ENCODE measurements at regions not wholly inside any gene's neighbourhood (a gene's known extent, or its start where the extent isn't known, plus 50 kb on each side); places are given as distances from the start of the nearest gene placed in this dataset.

DNA sequence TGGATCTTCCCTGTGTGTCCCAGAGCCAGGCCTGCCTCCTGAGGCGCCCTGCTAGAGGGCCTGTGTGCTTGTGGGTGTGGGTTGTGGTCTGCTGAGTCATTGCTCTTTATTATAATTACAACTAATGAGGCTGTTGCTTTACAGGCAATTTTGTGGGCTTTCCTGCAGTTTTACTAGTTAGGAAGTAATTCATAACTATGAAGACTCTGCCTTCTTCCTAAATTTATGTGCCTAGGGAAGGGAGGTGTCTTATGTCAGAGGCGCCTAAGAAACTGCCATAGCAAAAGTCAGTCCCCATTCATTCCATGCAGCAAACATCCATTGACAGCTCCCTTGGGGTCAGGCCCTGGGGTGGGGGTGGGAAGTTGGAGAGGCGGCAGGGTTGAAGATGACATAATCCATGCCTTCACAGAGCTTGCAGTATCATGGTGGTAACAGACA is 359.2 kb downstream of the IDS start:
- no peak overlapping the region for H3K4me3 ChIP-seq (ENCODE audit: low read depth, low read length)
- TF ChIP-seq, protein P1, sequence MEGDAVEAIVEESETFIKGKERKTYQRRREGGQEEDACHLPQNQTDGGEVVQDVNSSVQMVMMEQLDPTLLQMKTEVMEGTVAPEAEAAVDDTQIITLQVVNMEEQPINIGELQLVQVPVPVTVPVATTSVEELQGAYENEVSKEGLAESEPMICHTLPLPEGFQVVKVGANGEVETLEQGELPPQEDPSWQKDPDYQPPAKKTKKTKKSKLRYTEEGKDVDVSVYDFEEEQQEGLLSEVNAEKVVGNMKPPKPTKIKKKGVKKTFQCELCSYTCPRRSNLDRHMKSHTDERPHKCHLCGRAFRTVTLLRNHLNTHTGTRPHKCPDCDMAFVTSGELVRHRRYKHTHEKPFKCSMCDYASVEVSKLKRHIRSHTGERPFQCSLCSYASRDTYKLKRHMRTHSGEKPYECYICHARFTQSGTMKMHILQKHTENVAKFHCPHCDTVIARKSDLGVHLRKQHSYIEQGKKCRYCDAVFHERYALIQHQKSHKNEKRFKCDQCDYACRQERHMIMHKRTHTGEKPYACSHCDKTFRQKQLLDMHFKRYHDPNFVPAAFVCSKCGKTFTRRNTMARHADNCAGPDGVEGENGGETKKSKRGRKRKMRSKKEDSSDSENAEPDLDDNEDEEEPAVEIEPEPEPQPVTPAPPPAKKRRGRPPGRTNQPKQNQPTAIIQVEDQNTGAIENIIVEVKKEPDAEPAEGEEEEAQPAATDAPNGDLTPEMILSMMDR (IDR thresholded peaks at IDR 0.05; ENCODE audit: low read depth, low read length), result no peak

DNA sequence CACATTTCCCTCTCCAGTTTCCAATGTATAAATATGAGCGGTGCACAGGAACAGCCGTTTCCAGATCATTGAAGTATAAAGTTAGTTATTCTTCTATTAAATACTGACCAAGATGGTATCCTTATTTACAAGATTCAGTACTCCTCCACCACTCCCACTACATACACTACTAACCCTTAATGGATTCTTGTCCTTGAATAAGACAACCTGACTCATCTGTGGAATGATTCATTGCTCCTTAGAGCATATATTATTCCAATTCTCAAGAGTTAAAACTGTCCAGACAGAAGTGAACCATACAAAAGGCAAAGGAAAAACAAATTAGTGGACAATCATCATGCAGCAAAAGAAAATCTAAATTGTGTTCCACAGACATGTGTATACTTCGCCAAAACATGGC is 373.3 kb downstream of the IDS start:
- H3K4me3 ChIP-seq (ENCODE audit: low read depth, low read length), result no peak overlapping the region
- TF ChIP-seq, protein P1 (IDR thresholded peaks at IDR 0.05; ENCODE audit: low read depth, low read length), result no peak

- TF ChIP-seq, protein P1 (IDR thresholded peaks at IDR 0.05; ENCODE audit: low read depth, low read length), result no peak
- no peak overlapping the region for H3K4me3 ChIP-seq (ENCODE audit: low read depth, low read length)
Measured at GRCh38 chrX:149129767-149130166, 375.3 kb downstream of the IDS start.

DNA sequence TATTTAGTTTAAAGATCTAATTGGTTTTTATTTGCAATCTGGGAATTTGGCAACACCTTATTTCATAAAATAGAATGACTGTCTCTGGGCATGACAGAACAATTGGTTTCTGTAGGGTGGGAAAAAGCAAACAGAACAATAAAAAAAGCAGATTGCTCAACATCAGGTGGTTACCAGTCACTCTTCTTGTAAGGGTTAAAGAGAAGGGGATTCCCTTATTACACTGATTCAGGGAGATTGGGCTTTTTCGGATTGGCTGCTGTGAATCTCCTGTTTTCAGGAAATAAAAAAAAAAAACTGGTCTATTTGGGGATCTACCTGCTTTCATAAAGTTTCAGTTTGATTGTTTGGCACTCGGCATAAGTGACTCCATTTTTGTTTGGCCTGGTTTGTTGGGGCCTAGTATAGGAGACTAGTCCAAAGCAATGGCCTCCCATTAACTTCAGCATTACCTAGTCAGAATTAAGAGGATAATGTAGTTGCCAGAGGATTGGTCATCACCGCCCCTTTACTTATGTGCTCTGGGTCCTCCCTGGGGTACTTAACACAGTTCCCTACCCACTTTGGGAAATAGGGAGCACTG is 380.5 kb downstream of the IDS start:
- TF ChIP-seq, protein P1 (IDR thresholded peaks at IDR 0.05; ENCODE audit: low read depth, low read length), result no peak
- no peak overlapping the region for H3K4me3 ChIP-seq (ENCODE audit: low read depth, low read length)

GRCh38 chrX:149121206-149121920 is 383.7 kb downstream of the IDS start:
- TF ChIP-seq, protein P1 (IDR thresholded peaks at IDR 0.05; ENCODE audit: low read depth, low read length), result no peak
- no peak overlapping the region for H3K4me3 ChIP-seq (ENCODE audit: low read depth, low read length)

DNA sequence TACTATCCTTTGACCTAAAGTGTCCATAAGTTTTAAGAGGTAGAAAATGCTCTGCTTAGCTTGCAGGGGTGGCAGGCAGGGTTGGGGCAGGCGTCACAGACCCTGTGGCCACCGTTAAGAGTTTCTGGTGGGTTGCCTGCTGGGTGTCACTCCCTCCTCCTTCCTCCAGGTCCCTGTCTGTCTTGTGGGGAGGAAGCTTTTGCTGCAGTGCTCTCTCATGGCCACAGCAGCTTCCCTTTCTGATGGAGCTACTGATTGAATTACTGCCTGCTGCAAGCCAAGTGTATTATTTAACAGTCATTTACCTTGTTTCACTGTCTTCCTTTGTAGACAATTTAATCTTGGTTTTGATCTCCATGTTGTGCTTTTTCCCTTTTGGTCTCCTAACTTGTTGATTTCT is 384.6 kb downstream of the IDS start:
- H3K4me3 ChIP-seq (ENCODE audit: low read depth, low read length), result no peak overlapping the region
- TF ChIP-seq, protein P1 (IDR thresholded peaks at IDR 0.05; ENCODE audit: low read depth, low read length), result no peak

DNA sequence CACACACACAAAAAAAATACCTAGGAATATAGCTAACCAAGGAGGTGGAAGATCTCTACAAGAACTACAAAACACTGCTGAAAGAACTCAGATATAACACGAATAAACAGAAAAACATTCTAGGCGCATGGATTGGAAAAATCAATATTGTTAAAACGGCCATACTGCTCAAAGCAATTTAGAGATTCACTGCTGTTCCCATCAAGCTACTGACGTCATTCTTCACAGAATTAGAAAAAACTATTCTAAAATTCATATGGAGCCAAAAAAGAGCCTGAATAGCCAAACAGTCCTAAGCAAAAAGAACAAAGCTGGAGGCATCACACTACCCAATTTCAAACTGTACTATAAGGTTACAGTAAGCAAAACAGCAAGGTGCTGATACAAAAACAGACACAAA is 390.2 kb downstream of the IDS start:
- TF ChIP-seq, protein P1 (IDR thresholded peaks at IDR 0.05; ENCODE audit: low read depth, low read length), result no peak
- H3K4me3 ChIP-seq (ENCODE audit: low read depth, low read length), result no peak overlapping the region

Measured in WI38 (cell line).